ENCODE measurements at regions not wholly inside any gene's neighbourhood (a gene's known extent, or its start where the extent isn't known, plus 50 kb on each side); places are given as distances from the start of the nearest gene placed in this dataset.
"Not testable (repeated sequence)": the region's sequence is repeated elsewhere in the genome, so short reads cannot be mapped to it uniquely, and the experiment has no call there.

DNA sequence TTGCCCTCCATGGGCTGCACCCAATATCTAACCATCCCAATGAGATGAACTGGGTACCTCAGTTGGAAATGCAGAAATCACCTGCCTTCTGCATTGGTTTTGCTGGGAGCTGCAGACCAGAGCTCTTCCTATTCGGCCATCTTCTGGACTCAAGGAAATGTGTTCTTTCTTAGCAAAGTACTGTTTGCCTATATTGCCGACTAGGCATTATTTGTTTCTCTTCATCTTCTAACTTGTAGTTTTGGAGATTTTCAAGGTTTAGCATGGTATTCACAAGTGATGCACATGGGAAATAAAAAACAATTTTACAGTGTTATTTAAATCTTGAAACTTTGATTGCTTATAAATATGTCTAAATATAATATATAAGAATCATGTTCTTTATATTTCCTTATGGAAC, 377.8 kb upstream of the POU1F1 start:
- H3K27me3 ChIP-seq (ENCODE audit: insufficient read depth, low read length, poor library complexity), result no peaks in the 10 kb centered on the region
- H3K4me1 ChIP-seq (ENCODE audit: insufficient read depth, low read length), result no peaks in the 10 kb centered on the region
- H4K20me1 ChIP-seq (ENCODE audit: insufficient read depth, low read length), result no peaks in the 10 kb centered on the region
- H3K4me3 ChIP-seq (ENCODE audit: low read depth in 1 of 2, low read length in 2 of 2), result no peak overlapping the region
- no peak overlapping the region for H3K4me2 ChIP-seq (ENCODE audit: insufficient read depth, low read length)
- no peak overlapping the region for H3K27ac ChIP-seq (ENCODE audit: low read length)
- ATAC-seq (ENCODE audit: insufficient read depth, low read depth) (no peak), DNase-seq (no peak)
- no peaks in the 10 kb centered on the region for H3K9me3 ChIP-seq (ENCODE audit: insufficient read depth, low read length, severe bottlenecking)
- H2AFZ ChIP-seq (ENCODE audit: low read depth, low read length), result no peak overlapping the region
- no peaks in the 10 kb centered on the region for H3K36me3 ChIP-seq (ENCODE audit: insufficient read depth, low read length)
- TF ChIP-seq, protein P1, sequence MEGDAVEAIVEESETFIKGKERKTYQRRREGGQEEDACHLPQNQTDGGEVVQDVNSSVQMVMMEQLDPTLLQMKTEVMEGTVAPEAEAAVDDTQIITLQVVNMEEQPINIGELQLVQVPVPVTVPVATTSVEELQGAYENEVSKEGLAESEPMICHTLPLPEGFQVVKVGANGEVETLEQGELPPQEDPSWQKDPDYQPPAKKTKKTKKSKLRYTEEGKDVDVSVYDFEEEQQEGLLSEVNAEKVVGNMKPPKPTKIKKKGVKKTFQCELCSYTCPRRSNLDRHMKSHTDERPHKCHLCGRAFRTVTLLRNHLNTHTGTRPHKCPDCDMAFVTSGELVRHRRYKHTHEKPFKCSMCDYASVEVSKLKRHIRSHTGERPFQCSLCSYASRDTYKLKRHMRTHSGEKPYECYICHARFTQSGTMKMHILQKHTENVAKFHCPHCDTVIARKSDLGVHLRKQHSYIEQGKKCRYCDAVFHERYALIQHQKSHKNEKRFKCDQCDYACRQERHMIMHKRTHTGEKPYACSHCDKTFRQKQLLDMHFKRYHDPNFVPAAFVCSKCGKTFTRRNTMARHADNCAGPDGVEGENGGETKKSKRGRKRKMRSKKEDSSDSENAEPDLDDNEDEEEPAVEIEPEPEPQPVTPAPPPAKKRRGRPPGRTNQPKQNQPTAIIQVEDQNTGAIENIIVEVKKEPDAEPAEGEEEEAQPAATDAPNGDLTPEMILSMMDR (IDR thresholded peaks at IDR 0.05; ENCODE audit: borderline replicate concordance, extremely low read depth, low read length, poor library complexity, severe bottlenecking), result no peak
- no peak for TF ChIP-seq EZH2 (IDR thresholded peaks at IDR 0.05; ENCODE audit: borderline replicate concordance, low read depth, low read length, severe bottlenecking)
- no peak overlapping the region for H3K9ac ChIP-seq (ENCODE audit: low read depth, low read length)
- H3K79me2 ChIP-seq (ENCODE audit: insufficient read depth, low read length), result no peaks in the 10 kb centered on the region

DNA sequence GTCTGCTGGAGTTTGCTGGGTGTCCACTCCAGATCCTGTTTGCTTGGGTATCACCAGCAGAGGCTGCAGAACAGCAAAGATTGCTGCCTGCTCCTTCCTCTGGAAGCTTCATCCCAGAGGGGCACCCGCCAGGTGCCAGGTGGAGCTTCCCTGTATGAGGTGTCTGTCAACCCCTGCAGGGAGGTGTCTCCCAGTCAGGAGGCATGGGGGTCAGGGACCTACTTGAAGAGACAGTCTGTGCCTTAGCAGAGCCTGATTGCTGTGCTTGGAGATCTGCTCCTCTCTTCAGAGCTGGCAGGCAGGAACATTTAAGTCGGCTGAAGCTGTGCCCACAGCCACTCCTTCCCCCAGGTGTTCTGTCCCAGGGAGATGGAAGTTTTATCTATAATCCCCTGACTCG, 376.8 kb upstream of the POU1F1 start:
- ATAC-seq (ENCODE audit: insufficient read depth, low read depth); H4K20me1 ChIP-seq (ENCODE audit: insufficient read depth, low read length); H3K36me3 ChIP-seq (ENCODE audit: insufficient read depth, low read length); H3K27ac ChIP-seq (ENCODE audit: low read length); H3K4me1 ChIP-seq (ENCODE audit: insufficient read depth, low read length); H2AFZ ChIP-seq (ENCODE audit: low read depth, low read length); H3K9me3 ChIP-seq (ENCODE audit: insufficient read depth, low read length, severe bottlenecking); H3K79me2 ChIP-seq (ENCODE audit: insufficient read depth, low read length); DNase-seq; H3K4me2 ChIP-seq (ENCODE audit: insufficient read depth, low read length); H3K4me3 ChIP-seq (ENCODE audit: low read depth in 1 of 2, low read length in 2 of 2); H3K27me3 ChIP-seq (ENCODE audit: insufficient read depth, low read length, poor library complexity); H3K9ac ChIP-seq (ENCODE audit: low read depth, low read length): not testable (repeated sequence)

DNA sequence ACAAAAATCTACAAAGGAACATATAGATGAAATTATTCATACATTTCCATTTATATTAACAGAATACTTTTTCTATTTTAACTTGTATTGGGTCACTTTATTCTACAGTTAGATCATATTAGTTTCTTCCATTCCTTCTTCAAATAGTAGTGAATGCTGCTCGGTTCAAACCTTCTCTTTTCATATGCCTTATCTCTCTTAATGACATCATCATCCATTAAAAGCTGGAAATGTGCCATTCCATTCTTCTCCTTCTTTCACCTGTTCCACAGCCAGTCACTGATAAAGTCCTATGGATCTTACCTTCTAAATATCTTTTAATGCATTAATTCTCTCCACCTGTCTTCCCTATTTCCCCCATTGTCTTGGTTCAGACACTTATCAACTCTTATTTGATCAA, 358.0 kb upstream of the POU1F1 start:
- no peaks in the 10 kb centered on the region for H3K4me1 ChIP-seq (ENCODE audit: insufficient read depth, low read length)
- H3K4me2 ChIP-seq (ENCODE audit: insufficient read depth, low read length), result no peak overlapping the region
- H3K27ac ChIP-seq (ENCODE audit: low read length), result no peak overlapping the region
- H3K27me3 ChIP-seq (ENCODE audit: insufficient read depth, low read length, poor library complexity), result no peaks in the 10 kb centered on the region
- DNase-seq (no peak), ATAC-seq (ENCODE audit: insufficient read depth, low read depth) (no peak)
- no peaks in the 10 kb centered on the region for H3K79me2 ChIP-seq (ENCODE audit: insufficient read depth, low read length)
- H2AFZ ChIP-seq (ENCODE audit: low read depth, low read length), result no peak overlapping the region
- H3K4me3 ChIP-seq (ENCODE audit: low read depth in 1 of 2, low read length in 2 of 2), result no peak overlapping the region
- no peak for TF ChIP-seq EZH2 (IDR thresholded peaks at IDR 0.05; ENCODE audit: borderline replicate concordance, low read depth, low read length, severe bottlenecking)
- TF ChIP-seq, protein P1 (IDR thresholded peaks at IDR 0.05; ENCODE audit: borderline replicate concordance, extremely low read depth, low read length, poor library complexity, severe bottlenecking), result no peak
- H4K20me1 ChIP-seq (ENCODE audit: insufficient read depth, low read length), result no peaks in the 10 kb centered on the region
- no peak overlapping the region for H3K9ac ChIP-seq (ENCODE audit: low read depth, low read length)
- no peaks in the 10 kb centered on the region for H3K9me3 ChIP-seq (ENCODE audit: insufficient read depth, low read length, severe bottlenecking)
- no peaks in the 10 kb centered on the region for H3K36me3 ChIP-seq (ENCODE audit: insufficient read depth, low read length)

DNA sequence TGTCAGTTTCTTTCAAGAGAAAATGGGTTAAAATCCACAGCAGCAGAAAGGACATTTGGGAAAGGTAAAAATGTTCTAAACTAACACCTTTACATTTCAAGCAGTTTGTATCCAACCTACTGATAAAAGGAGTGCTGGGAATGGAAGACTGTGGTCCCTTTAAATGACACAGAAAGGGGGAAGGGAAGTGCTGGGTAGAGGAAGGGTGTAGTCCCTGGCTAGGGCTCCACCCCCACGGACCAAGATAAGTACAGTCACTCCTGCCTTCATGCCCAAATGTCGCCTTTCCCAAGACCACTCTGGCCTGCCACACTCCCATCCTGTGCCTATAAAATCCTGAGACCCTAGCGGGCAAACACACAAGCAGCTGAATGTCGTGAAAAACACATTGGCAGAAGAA, 350.9 kb upstream of the POU1F1 start:
- no peaks in the 10 kb centered on the region for H4K20me1 ChIP-seq (ENCODE audit: insufficient read depth, low read length)
- no peaks in the 10 kb centered on the region for H3K9me3 ChIP-seq (ENCODE audit: insufficient read depth, low read length, severe bottlenecking)
- DNase-seq (no peak), ATAC-seq (ENCODE audit: insufficient read depth, low read depth) (no peak)
- no peak overlapping the region for H3K27ac ChIP-seq (ENCODE audit: low read length)
- H3K4me2 ChIP-seq (ENCODE audit: insufficient read depth, low read length), result no peak overlapping the region
- H3K36me3 ChIP-seq (ENCODE audit: insufficient read depth, low read length), result no peaks in the 10 kb centered on the region
- H3K79me2 ChIP-seq (ENCODE audit: insufficient read depth, low read length), result no peaks in the 10 kb centered on the region
- no peak overlapping the region for H3K9ac ChIP-seq (ENCODE audit: low read depth, low read length)
- no peak overlapping the region for H3K4me3 ChIP-seq (ENCODE audit: low read depth in 1 of 2, low read length in 2 of 2)
- TF ChIP-seq, protein P1 (IDR thresholded peaks at IDR 0.05; ENCODE audit: borderline replicate concordance, extremely low read depth, low read length, poor library complexity, severe bottlenecking), result no peak
- TF ChIP-seq EZH2 (IDR thresholded peaks at IDR 0.05; ENCODE audit: borderline replicate concordance, low read depth, low read length, severe bottlenecking), result no peak
- H3K27me3 ChIP-seq (ENCODE audit: insufficient read depth, low read length, poor library complexity), result no peaks in the 10 kb centered on the region
- no peak overlapping the region for H2AFZ ChIP-seq (ENCODE audit: low read depth, low read length)
- H3K4me1 ChIP-seq (ENCODE audit: insufficient read depth, low read length), result no peaks in the 10 kb centered on the region

Measured in DND-41 (cell line).